Esophagus muscularis mucosa (tissue), 4 donors: ENCODE measurements at regions not wholly inside any gene's neighbourhood (a gene's known extent, or its start where the extent isn't known, plus 50 kb on each side); places are given as distances from the start of the nearest gene placed in this dataset.
A peak's percentile ranks its signal among the peaks of the same experiment; 100 is the strongest.
"Not testable (repeated sequence)": the region's sequence is repeated elsewhere in the genome, so short reads cannot be mapped to it uniquely, and the experiment has no call there.

ENCODE experiments used
- DNase-seq: peaks from one replicate; pipeline ENCODE4 v3.0.0-alpha.2; 2017; ENCODE audit errors: extremely low spot score
- H3K27ac ChIP-seq, 4 donors: fragments of 200-600 bp; sonication (generic); replicated peaks in 1 of 4; 1 replicate in 3 of 4; 2 replicates in 1 of 4; pipeline ENCODE4 v1.5.1; 2016 to 2019; ENCODE audit warnings: mild to moderate bottlenecking in 1 of 4
- H3K27me3 ChIP-seq, 4 donors: fragments of 200-600 bp; sonication (generic); one replicate each; pipeline versions ENCODE4 v1.5.1 to v1.6.0; 2016 to 2019
- H3K36me3 ChIP-seq, 4 donors: fragments of 200-600 bp; sonication (generic); one replicate each; pipeline ENCODE4 v1.5.1; 2016 to 2019
- H3K4me1 ChIP-seq, 4 donors: fragments of 200-600 bp; sonication (generic); one replicate each; pipeline ENCODE4 v1.5.1; 2016 to 2019
- H3K4me3 ChIP-seq, 4 donors: fragments of 200-600 bp; sonication (generic); 1 replicate in 2 of 4; 2 replicates in 2 of 4; pipeline ENCODE4 v1.5.1; 2016 to 2019; ENCODE audit warnings: mild to moderate bottlenecking in 4 of 4, moderate library complexity in 1 of 4
- H3K9me3 ChIP-seq, 4 donors: fragments of 200-600 bp; sonication (generic); 1 replicate in 3 of 4; 2 replicates in 1 of 4; pipeline ENCODE4 v1.5.1; 2016 to 2019
- CTCF ChIP-seq, 3 experiments: fragments of 200-600 bp in 2 of 3; fragments of 450-650 bp in 1 of 3; sonication (generic) in 2 of 3; IDR thresholded peaks; one replicate each; pipeline ENCODE4 v1.5.1; 2017 to 2019; ENCODE audit warnings: antibody characterized with exemption in 3 of 3, mild to moderate bottlenecking in 2 of 3, moderate library complexity in 1 of 3
- EP300 ChIP-seq: sonication (generic); formaldehyde crosslinking; IDR thresholded peaks from one replicate; pipeline ENCODE4 v1.6.1; 2017; ENCODE audit warnings: antibody characterized with exemption
- POLR2A ChIP-seq: fragments of 450-650 bp; IDR thresholded peaks from one replicate; pipeline ENCODE4 v1.6.1; 2017; ENCODE audit warnings: antibody characterized with exemption, moderate library complexity, mild to moderate bottlenecking, low read depth
- POLR2AphosphoS5 ChIP-seq, 2 donors: sonication (generic); formaldehyde crosslinking; IDR thresholded peaks; one replicate each; pipeline ENCODE4 v1.6.1; 2017; ENCODE audit warnings: antibody characterized with exemption in 2 of 2
- WGBS: methylation state at CpG from one replicate; pipeline ENCODE4 v1.1.5; 2018; 5-methylcytosine and 5-hydroxymethylcytosine counted together
- intact Hi-C: fragments of 100-400 bp; cut with DNase I; formaldehyde crosslinking; loops from one replicate; pipeline ENCODE4 v1.15.1; 2023

GRCh38 chr10:78339251-78339650, 305.6 kb downstream of the RPS24 start:
- H3K4me1 ChIP-seq: peaks cover 13 to 40% (median 30%) of the 10 kb centered on the region in 4 donors
- H3K9me3 ChIP-seq: no peaks in the 10 kb centered on the region
- H3K27me3 ChIP-seq: no peaks in the 10 kb centered on the region
- intact Hi-C loops: no loop called here
- DNase-seq: peak; percentile 57
- no peak overlapping the region for H3K4me3 ChIP-seq
- TF ChIP-seq CTCF (IDR thresholded peaks at IDR 0.05) (no peak), EP300 (no peak), POLR2AphosphoS5 (IDR thresholded peaks at IDR 0.05) (no peak), POLR2A (no peak)
- no peak overlapping the region for H3K27ac ChIP-seq
- no peaks in the 10 kb centered on the region for H3K36me3 ChIP-seq
- 30% methylated on average over 4 of the region's 4 CpGs for WGBS

GRCh38 chr10:78341953-78342614, 308.4 kb downstream of the RPS24 start:
- DNase-seq: peak; percentile 64
- peaks cover 0 to 15% (median 9%) of the 10 kb centered on the region in 4 donors for H3K4me1 ChIP-seq
- 96% methylated on average over 8 of the region's 8 CpGs for WGBS
- H3K27ac ChIP-seq: no peak overlapping the region
- H3K4me3 ChIP-seq: no peak overlapping the region
- no peaks in the 10 kb centered on the region for H3K36me3 ChIP-seq
- no peak for TF ChIP-seq POLR2A
- TF ChIP-seq POLR2AphosphoS5 (IDR thresholded peaks at IDR 0.05): no peak
- TF ChIP-seq CTCF (IDR thresholded peaks at IDR 0.05): no peak
- TF ChIP-seq EP300: no peak
- no peaks in the 10 kb centered on the region for H3K9me3 ChIP-seq
- no peaks in the 10 kb centered on the region for H3K27me3 ChIP-seq
- intact Hi-C loops: no loop called here

- Histone ChIP-seq H3K27me3 (no peaks in the 10 kb centered on the region), H3K27ac (no peak overlapping the region), H3K4me3 (no peak overlapping the region), H3K4me1 (peaks cover 0 to 15% (median 9%) of the 10 kb centered on the region in 4 donors), H3K9me3 (no peaks in the 10 kb centered on the region), H3K36me3 (no peaks in the 10 kb centered on the region)
- intact Hi-C loops: no loop called here
- WGBS: 93% methylated on average over 11 of the region's 11 CpGs
- TF ChIP-seq POLR2A (no peak), POLR2AphosphoS5 (IDR thresholded peaks at IDR 0.05) (no peak), EP300 (no peak), CTCF (IDR thresholded peaks at IDR 0.05) (no peak)
- peak; percentile 83 for DNase-seq
These were observed 309.4 kb downstream of the RPS24 start for GRCh38 chr10:78342827-78343653.

- H3K27ac ChIP-seq, H3K36me3 ChIP-seq, H3K27me3 ChIP-seq, H3K9me3 ChIP-seq, H3K4me1 ChIP-seq, H3K4me3 ChIP-seq, intact Hi-C loops, DNase-seq: not testable (repeated sequence)
- 96% methylated on average over 8 of the region's 8 CpGs for WGBS
These were observed 310.6 kb downstream of the RPS24 start for GRCh38 chr10:78344257-78344656.

- intact Hi-C loops, H3K4me3 ChIP-seq, H3K27ac ChIP-seq, H3K9me3 ChIP-seq, H3K4me1 ChIP-seq, H3K36me3 ChIP-seq, H3K27me3 ChIP-seq: not testable (repeated sequence)
- 94% methylated on average over 3 of the region's 3 CpGs for WGBS
- peak; percentile 64 for DNase-seq
These were observed 311.9 kb downstream of the RPS24 start for GRCh38 chr10:78345515-78345914.
